NCI-H345 treated with DMSO at 0.1 percent for 48 hours (cell line): ENCODE measurements at regions not wholly inside any gene's neighbourhood (a gene's known extent, or its start where the extent isn't known, plus 50 kb on each side); places are given as distances from the start of the nearest gene placed in this dataset.
"Not testable (repeated sequence)": the region's sequence is repeated elsewhere in the genome, so short reads cannot be mapped to it uniquely, and the experiment has no call there.

Experiments used
- DNase-seq: peaks from one replicate; lab custom pipeline; 2025; ENCODE audit not compliant: unreplicated experiment; lab: John Stamatoyannopoulos, UW

DNA sequence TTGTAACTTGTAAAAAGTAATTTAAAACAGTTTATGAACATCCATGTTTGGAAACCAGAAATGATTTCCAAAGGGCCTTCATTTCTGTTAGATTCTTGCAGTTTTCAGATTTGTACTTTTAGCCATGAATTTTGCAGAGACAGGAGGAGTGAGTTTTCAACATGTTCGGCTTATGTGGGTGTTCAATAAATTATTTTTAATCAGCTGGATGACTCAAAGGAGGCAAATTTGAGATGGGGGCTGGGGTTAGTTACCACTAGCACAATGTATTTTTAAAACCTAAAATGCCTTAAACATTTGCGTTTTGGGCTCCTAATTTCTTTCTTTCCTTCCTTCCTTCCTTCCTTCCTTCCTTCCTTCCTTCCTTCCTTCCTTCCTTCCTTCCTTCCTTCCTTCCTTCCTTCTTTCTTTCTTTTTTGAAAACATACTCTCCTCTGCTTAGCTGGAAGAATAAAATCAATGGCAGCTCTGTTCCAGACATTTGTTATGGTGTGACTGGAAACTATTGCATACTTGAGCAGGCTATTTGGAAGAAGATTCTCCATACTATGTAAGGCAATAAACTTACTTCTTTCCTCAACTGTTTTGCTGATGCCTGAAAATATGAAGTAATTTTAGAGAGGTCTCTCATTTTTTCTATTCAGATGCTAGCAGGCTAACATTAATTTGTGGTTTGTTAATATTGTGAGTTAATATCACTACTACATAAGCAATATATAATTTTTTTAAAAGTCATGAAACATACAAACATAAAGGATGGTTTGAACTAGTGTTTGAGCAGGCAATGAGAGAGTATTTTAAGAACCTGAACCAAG lies 394.4 kb downstream of the NYAP2 start:
- no peak for DNase-seq

DNA sequence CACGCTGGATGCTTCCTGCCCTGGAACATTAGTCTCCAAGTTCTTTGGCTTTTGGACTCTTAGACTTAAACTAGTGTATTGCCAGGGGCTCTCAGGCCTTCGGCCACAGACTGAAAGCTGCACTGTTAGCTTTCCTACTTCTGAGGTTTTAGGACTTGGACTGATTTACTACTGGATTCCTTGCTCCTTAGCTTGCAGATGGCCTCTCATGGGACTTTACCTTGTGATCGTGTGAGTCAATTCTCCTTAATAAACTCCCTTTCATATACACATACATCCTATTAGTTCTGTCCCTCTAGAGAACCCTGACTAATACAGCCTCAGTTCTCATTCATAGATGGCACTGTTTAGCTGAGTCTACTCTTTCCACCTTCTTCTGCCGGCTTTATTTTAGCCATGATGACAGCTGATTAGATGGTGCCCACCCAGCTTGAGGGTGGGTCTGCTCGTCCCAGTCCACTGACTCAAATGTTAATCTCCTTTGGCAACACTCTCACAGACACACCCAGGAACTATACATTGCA lies 389.1 kb downstream of the NYAP2 start:
- DNase-seq = no peak

DNA sequence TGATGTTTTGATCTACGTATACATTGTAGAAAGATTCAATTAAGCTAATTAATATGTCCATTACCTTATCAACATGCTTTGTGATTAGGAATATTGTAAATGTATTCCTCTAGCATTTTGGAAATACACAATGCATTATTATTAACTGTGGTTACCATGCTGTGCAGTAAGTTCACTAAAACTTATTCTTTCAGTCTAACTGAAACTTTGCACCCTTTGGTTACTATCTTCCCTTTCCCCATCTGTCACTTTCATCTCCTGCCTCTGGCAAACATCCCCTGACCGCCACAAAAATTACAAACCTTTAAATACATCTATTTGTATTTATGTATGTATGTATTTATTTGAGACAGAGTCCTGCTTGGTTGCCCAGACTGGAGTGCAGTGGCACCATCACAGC lies 388.0 kb downstream of the NYAP2 start:
- DNase-seq = no peak

DNA sequence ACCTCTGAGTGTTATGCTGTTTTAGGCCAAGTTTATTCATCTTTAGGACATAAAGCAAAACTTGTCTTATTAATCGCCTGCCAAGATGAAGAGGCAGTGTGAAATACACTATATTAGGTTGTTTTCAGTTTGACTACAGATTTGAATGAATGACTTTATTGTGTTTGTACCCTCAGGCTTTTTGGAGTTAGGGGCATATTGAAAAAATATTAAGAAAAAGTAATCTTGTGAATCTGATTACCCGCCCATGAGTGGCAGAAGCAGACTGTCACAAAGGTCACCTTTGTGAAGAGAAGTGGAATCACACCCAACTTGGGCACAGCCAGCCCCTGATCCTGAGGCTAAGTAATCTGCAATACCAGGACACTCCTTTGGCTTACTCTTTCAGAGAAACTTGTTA lies 382.5 kb downstream of the NYAP2 start:
- no peak for DNase-seq

DNA sequence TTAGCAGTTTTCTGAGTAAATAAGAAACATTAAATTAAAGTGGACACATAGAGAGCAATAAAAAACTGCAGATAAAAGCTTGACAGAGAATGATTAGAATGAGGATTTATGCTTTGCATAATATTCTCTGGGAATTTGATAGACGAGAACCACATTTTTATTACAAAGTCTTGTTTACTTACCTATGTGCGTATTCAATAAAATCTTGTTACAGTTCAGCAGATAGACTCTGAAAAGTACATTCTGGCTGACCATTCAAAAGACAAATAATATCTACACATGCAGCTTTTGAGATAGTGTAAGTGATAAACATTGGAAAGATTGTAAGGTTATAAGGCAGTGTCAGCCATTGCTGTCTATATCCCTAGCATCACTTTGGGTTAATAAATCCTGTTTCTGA lies 381.6 kb downstream of the NYAP2 start:
- DNase-seq = no peak

DNA sequence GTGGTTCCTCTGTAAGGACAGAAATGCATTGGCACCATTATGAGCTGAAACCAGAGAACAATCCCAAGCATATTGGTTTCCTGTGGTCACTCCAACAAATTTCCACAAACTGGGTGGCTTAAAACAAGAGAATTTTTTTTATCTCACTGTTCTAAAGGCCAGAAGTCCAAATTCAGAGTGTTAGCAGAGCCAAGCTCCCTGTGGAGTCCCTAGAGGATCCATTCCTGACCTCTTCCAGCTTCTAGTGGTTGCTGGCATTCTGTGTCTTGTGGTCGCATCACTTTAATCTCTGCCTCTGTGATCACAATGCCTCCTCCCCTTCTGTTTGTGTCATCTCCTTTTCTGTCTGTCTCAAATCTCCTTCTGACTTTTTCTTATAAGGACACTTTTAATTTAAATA lies 380.3 kb downstream of the NYAP2 start:
- DNase-seq = no peak

DNA sequence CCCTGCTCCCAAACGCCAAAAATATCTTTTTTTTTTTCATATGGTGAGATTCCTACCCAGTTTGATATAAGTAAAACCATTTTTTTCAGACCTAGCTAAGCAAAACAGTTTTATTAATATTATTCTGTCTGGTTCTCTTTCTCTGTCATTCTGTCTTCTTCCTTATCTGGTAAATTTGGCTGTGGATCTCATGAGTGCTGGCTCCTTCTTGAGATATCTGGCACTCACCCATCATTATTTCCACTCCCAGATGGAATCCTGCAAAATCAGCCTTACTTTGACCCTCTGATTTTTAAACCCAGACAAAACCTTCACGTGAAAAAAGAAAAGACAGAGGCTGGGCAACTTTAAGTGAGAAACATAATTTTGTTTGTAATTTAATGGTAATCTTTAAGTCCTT lies 373.6 kb downstream of the NYAP2 start:
- no peak for DNase-seq

DNA sequence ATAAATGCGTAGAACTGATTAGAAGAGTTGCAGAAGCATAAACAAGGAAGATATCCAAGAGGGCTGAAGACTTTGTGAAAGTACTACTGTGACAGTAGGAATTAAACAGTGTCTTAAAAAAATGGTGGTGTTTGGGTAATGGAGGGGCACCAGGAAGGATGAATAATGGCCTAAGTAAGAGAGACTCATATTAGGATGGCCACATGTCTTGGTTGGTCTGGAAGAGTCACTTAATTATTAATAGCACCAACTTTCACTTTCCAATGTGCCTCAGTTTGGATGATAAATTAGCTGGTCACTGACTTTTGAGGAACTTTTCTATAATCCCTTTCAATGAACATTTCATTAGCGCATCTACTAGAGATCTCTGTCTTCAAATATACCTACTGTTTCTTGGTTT lies 372.2 kb downstream of the NYAP2 start:
- no peak for DNase-seq

DNA sequence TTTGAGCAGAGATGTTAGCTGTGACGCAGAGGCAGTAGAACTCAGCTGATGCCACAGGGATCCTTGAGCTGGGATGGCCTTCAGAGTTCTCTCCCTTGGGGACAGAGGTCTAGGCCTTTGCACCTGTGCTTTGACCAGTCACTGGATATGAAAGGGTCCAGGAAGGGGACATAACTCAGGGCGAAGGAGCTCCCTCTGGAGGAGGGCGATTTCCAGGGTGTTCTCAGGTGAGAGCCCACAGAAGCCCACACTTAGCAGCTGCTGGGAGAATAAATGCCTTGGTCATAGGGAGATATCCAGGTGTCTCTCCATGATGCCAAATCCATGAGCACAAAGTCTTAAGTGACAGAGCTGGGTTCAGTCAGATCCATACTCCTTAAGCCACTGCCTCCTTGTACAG lies 369.2 kb downstream of the NYAP2 start:
- no peak for DNase-seq

DNA sequence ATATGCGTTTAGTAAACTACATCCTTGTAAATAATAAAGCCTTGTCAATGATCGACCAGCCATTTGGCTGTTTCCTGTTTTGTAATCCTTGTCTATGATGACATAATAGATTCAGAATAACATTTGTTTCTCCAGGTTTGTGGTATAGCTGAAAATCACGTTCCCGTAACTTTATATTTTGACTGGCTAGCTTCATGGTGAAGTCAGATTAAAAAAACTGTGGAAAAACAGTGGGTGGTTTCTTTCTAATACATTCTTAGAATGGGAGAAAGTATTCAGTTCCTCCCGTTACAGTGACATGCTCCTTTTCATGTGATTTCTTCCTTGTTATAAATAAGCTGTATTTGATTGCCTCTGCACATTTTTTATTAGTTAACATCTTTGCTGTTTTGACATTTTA lies 366.9 kb downstream of the NYAP2 start:
- no peak for DNase-seq

DNA sequence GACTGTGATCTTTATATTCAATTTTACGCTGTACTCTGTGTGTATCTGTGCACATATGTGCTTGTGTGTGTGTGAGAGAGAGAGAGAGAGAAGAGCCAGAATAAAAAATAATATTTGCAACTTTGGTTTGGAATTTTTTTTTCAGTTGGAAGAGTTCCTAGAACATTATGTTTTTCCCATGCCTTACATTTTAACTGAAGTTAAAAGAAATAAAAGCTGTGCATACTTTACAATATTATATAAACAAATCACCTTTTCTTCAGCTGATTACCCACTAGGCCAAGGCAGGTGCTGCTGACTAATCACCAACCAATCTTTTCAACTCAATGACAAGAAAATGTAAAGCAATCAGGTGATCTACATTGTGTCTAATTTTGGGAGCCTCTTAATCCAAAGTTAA lies 366.3 kb downstream of the NYAP2 start:
- DNase-seq = no peak

DNA sequence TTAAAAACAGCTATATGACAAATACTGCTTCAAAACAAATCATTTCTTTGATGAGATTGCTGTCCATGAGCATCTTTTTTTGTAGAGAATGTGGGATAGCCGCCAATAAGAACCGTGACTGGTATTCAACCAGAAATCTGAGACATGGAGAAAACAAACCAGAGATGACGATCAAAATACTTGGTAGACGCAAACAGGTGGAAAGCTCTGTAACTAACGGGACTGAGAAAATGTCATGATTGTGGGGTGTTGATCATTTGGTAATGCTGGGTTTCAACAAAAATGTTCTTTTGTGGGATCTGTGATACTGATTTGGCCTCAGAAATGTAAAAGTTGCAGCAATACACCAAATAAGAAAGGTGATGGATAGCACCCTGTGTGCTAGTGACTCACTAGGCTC lies 364.8 kb downstream of the NYAP2 start:
- no peak for DNase-seq

DNA sequence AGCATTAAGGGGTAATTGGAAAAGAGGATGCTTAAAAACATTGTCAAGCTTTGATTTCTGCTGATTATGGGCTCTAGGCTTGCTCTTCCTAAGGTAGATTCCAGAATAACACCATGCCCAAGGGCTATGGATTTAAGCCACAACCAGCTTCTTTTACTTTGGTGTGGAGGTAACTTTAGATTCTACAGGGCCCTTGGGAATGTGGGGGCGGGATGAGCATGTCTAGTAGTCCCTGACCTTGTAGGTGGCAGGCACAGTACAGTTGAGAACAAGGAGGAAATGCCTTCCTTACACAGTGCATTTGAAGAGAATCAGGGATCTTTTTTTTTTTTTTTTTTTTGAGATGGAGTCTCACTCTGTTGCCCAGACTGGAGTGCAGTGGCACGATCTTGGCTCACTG lies 364.2 kb downstream of the NYAP2 start:
- DNase-seq = no peak

DNA sequence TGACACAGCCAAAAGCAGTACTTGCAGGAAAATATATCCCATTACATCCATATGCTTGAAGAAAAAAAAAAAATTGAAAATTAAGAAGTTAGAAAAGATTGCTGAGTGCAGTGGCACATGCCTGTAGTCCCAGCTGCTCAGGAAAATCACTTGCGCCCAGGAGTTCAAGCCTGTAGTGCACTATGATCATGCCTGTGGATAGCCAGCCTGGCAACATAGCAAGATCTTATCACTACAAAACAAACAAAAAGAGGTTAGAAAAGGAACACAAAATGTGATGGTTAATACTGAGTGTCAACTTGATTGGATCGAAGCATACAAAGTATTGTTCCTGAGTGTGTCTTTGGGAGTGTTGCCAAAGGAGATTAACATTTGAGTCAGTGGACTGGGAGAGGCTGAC lies 361.9 kb downstream of the NYAP2 start:
- no peak for DNase-seq

DNA sequence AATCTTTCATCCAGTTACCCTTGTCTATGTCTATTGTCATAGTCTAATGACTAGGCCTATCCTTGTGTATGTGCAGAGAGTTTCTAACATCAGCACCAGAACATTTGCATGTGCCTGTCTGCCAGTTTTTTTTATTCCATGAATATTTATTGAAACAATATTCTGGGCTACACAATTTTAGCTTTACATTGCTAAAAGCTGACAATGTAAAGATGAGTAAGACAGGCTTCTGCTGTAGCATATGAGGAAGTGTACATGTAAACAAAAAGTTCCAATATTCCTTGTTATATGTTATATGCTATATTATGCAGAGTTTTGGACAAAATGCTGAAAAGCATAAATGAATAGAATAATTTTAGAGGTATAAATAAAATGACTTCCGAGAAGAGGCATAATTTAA lies 357.7 kb downstream of the NYAP2 start:
- DNase-seq = no peak

DNA sequence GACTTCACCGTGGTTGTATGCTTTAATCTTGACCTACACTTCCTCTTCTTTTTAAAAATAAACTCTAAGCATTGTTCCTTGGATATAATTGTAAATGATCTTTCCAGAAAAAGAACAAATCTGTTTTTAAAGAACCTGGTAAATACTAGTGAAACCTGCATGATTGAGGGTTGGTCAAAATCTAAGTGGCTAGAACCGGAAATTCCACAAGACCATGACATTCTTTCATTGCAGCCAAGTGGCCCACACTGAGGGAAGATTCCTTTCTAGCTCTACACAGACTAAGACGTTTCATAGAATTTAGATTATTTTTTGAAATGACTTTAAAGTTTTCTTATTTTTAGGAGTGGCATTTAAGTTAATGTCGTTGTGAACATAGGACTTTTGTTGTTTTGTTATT lies 356.7 kb downstream of the NYAP2 start:
- DNase-seq = no peak

DNA sequence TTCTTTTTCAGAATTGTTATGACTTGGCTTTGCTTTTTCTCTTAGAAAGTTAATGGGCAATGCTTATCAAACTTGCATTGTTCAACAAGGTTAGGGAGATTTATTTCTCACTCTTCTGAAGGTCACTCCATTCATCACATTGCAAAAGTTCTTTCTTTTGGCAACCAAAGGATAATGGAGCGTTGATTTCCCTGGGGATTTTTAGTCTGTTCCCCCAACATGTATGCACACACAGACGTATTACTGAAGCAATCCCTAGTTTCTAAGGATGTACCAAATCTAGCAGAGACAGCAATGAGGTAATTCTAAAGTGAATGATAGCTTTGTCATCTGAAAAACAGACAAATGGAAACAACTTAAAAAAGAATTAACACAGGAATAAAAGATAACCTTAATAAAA lies 349.1 kb downstream of the NYAP2 start:
- no peak for DNase-seq

DNA sequence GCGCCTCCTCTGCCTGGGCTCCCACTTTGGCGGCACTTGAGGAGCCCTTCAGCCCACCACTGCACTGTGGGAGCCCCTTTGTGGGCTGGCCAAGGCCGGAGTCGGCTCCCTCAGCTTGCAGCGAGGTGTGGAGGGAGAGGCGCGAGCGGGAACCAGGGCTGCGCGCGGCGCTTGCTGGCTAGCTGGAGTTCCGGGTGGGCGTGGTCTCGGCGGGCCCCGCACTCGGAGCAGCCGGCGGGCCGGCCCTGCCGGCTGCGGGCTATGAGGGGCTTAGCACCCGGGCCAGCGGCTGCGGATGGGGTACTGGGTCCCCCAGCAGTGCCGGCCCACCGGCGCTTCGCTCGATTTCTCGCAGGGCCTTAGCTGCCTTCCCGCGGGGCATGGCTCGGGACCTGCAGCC lies 344.5 kb downstream of the NYAP2 start:
- DNase-seq = not testable (repeated sequence)

DNA sequence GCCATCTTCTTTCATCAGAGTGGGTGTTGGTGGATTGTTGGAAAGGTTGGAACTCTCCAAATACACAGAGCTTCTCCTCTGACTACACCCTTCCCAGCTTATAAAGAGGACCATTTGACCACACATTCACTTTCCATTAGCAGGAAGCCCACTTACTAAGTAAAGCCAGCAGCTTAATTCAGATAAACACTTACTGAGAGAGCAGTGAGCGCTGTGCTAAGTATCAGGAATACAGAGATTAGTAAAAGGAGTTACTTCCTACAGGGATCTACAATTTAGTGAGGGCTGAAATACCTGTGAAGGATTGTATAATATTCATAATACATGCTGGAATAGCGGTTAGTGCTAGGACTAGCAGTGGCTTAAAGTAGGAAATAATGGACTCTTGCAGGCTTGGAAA lies 343.0 kb downstream of the NYAP2 start:
- DNase-seq = peak; percentile 51

DNA sequence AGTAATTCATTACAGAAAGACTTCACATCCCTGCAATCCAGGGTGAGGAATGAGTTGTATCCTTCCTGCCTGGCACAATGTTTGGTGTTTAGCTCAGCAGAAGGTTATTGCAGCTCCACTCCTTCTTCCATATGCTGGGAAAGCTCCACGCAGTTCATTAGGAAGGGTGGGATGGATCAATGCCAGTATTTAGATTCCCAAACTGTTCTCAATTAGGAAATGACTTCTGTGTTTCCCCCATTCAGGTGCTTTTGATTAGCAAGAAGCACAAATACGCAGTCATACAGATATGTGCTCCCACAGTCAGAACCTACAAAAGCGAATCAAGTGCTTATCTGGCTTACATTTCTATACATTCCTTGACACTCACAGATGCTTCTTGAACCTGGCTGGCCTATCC lies 340.6 kb downstream of the NYAP2 start:
- DNase-seq = no peak

DNA sequence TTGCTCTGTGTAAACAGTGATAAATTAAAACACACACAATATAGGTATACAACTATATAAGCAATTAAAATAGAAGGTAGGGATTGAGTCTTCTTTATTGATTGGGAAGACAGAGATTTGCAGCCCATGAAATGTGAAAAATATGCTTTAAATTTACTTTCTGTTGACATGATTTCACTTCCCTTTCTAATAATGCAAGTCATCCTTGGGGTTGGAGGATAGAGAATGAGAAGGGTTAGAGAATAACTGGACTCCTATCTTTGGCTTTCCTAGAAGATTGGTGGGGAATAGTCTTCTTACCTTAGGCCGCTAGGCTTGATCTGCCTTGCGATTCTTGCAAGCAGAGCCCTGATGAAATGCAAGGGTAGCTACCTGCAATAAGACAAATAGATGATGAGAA lies 339.8 kb downstream of the NYAP2 start:
- no peak for DNase-seq

DNA sequence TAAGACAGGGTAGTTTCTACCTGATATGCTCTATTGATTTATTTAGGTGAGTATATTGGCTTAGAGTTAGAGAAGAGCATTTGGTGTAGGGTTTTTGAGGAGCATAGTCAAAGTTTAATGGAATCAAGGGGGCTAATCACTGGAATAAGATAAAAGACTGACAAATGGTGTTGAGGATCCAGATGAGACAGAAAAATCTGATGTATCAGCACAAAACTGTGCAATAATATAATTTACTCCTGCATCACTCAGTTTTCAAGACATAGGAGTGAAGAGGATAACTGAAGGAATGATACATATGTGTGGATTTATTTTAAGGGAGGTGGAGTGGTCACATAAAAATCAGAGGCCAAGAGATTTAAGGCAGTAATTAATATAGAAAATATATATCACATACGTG lies 339.2 kb downstream of the NYAP2 start:
- no peak for DNase-seq

DNA sequence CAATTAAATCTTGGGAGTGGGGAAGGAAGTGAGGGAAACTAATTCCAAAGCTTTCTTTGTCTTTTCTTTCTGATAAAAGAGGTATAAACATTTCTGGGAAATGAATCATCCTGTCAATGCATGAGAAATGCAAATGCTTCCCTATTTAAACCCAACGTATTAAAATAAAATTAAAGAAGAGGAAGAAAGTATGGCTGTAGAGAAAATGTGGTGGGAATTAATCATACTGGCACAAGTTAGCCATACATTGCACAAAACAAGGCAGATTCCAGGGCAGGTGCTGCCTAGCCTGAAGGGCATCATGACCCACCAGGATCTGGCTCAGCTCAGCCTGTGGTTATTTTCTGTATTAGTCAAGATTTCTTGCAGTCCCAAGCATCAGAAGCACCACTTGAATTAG lies 338.0 kb downstream of the NYAP2 start:
- DNase-seq = no peak
